Neural crest cell (in vitro differentiated cells): ENCODE measurements at regions not wholly inside any gene's neighbourhood (a gene's known extent, or its start where the extent isn't known, plus 50 kb on each side); places are given as distances from the start of the nearest gene placed in this dataset.

ENCODE experiments used
- DNase-seq: peaks from one replicate; pipeline ENCODE4 v3.0.0; 2021; ENCODE audit warnings: low read depth, mixed read lengths, low spot score
- H3K27ac Mint-ChIP-seq: one replicate; pipeline ENCODE4 v1.8.0; 2021; ENCODE audit warnings: mild to moderate bottlenecking, mixed read lengths; ENCODE audit not compliant: unreplicated experiment
- H3K27me3 Mint-ChIP-seq: 2 replicates; pipeline ENCODE4 v1.8.0; 2021; ENCODE audit warnings: low read depth, mild to moderate bottlenecking, mixed read lengths
- H3K36me3 Mint-ChIP-seq: 2 replicates; pipeline ENCODE4 v1.8.0; 2021; ENCODE audit warnings: low read depth, mild to moderate bottlenecking, mixed read lengths
- H3K4me1 Mint-ChIP-seq: 2 replicates; pipeline ENCODE4 v1.8.0; 2021; ENCODE audit warnings: mixed read lengths
- H3K4me3 Mint-ChIP-seq: one replicate; pipeline ENCODE4 v1.8.0; 2021; ENCODE audit warnings: mild to moderate bottlenecking, mixed read lengths
- H3K9me3 Mint-ChIP-seq: 2 replicates; pipeline ENCODE4 v1.8.0; 2021; ENCODE audit warnings: mixed read lengths
- CTCF ChIP-seq: fragments of 200-600 bp; sonication (generic); conservative IDR thresholded peaks from 2 replicates; pipeline ENCODE4 v1.5.0; 2021; ENCODE audit warnings: antibody characterized with exemption, mild to moderate bottlenecking

DNA sequence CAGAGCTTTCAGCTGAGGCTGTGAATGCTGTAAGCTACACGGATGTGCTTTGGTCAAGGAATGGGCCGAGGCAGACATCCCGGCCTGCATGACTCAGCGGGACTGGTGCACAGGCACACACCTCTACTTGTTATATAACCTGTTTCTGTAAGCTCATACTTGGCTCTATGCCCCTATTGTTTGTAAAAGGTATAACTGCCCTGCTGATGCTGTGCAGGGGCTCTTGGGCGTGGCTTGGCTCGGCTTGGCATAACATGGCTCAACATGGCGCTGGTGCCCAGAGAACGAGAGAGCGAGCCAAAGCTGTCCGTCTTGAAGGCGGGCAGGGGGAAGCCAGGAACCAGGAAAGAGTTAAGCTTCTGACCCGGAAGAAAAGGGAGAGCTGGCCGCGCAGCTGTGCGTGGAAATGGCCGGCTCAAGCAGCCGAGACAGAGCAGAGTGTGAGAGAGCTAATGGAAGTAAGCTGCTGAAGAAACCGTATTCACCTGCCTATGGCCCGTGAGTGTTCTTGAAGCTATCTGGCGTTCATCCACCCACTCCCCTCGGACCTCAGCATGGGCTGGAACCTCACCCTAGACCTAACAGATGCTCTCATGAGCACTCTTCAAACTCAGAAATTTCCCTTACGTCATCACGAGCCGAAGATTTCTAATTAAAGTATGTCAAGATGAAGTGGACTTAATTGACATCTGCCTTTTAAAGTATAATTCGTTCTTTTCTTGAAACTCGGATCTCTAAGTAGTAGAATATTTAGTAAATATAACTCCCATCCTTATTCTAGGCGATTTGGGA lies 286.3 kb upstream of the AGA start:
- H3K27ac Mint-ChIP-seq = no peak overlapping the region
- DNase-seq = no peak
- no peaks in the 10 kb centered on the region for H3K27me3 Mint-ChIP-seq
- peaks cover 3% of the 10 kb centered on the region for H3K9me3 Mint-ChIP-seq
- no peaks in the 10 kb centered on the region for H3K4me1 Mint-ChIP-seq
- H3K4me3 Mint-ChIP-seq = no peak overlapping the region
- no peak for TF ChIP-seq CTCF
- no peaks in the 10 kb centered on the region for H3K36me3 Mint-ChIP-seq

DNA sequence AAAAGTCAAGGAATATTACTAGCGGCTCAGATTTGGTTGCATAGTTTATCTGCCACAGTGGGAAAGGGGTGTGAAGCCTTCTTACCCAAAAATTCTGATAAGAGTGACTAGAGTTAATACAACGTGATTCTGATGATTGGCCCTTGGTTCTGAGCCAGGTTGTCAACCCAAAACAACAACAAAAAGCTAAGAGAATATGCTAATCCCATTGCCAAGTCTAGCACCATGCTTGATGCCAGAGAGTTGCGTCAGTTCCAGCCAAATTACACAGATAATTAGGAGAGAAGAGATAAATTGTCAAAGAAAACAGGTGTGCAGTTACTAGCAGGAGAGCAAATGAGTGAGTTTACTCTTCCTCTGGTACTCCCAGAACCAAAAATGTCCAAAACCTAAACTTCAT lies 287.4 kb upstream of the AGA start:
- Mint-ChIP-seq H3K36me3 (no peaks in the 10 kb centered on the region), H3K4me3 (no peak overlapping the region), H3K4me1 (no peaks in the 10 kb centered on the region), H3K27ac (no peak overlapping the region), H3K9me3 (peaks cover 5% of the 10 kb centered on the region), H3K27me3 (no peaks in the 10 kb centered on the region)
- no peak for DNase-seq
- TF ChIP-seq CTCF = no peak

DNA sequence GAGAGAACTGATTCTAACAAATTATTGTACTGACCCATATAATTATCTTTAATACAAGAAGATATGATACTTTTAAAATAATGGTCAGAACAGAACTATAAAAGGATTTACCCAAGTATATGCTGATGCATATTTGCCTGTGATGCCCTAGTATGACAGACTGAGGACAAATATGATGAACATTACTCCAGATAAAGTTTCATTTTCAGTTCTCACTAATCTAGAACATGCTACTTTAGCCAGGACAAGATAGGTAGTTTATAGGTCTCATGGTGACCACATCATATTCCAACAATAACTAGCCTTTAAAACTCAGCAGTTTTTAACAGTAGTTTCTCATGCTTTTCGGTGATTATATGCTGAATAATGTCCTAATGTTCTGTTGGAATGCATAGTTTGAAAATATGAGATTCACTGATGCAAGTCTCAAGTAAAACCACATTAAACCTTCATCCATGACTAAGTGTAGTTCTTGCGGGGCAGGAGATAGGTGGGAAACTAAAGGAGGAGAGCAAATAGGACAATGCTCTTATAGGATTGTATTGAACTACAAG lies 295.2 kb upstream of the AGA start:
- H3K9me3 Mint-ChIP-seq = peaks cover 4% of the 10 kb centered on the region
- TF ChIP-seq CTCF = no peak
- no peaks in the 10 kb centered on the region for H3K4me1 Mint-ChIP-seq
- no peaks in the 10 kb centered on the region for H3K36me3 Mint-ChIP-seq
- no peak overlapping the region for H3K27ac Mint-ChIP-seq
- no peak overlapping the region for H3K4me3 Mint-ChIP-seq
- DNase-seq = no peak
- no peaks in the 10 kb centered on the region for H3K27me3 Mint-ChIP-seq

- no peaks in the 10 kb centered on the region for H3K9me3 Mint-ChIP-seq
- no peak for DNase-seq
- no peak overlapping the region for H3K4me3 Mint-ChIP-seq
- H3K4me1 Mint-ChIP-seq = no peaks in the 10 kb centered on the region
- H3K36me3 Mint-ChIP-seq = no peaks in the 10 kb centered on the region
- H3K27me3 Mint-ChIP-seq = no peaks in the 10 kb centered on the region
- H3K27ac Mint-ChIP-seq = no peak overlapping the region
- TF ChIP-seq CTCF = no peak
These were observed 298.3 kb upstream of the AGA start for GRCh38 chr4:177740563-177740962.

DNA sequence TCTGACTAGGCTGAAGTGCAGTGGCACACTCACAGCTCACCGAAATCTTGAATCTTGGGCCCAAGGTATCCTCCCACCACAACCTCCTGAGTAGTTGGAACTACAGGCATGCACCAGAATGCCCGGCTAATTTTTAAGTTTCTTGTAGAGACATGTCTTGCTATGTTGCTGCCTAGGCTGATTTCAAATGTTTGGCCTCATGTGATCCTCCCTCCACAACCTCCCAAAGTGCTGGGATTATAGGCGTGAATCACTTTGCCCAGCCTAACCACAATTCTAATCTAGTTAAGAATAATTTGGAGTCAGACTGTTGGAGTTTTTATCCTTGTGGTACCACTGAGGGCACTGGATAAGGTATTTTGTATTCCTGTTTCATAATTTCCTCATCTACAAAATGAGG lies 317.5 kb upstream of the AGA start:
- H3K9me3 Mint-ChIP-seq = no peaks in the 10 kb centered on the region
- no peak for DNase-seq
- H3K27ac Mint-ChIP-seq = no peak overlapping the region
- no peaks in the 10 kb centered on the region for H3K36me3 Mint-ChIP-seq
- TF ChIP-seq CTCF = no peak
- no peaks in the 10 kb centered on the region for H3K27me3 Mint-ChIP-seq
- H3K4me3 Mint-ChIP-seq = no peak overlapping the region
- no peaks in the 10 kb centered on the region for H3K4me1 Mint-ChIP-seq
